ENCODE measurements at regions not wholly inside any gene's neighbourhood (a gene's known extent, or its start where the extent isn't known, plus 50 kb on each side); places are given as distances from the start of the nearest gene placed in this dataset.

- H3K4me1 ChIP-seq = peaks cover 0 to 9% (median 0%) of the 10 kb centered on the region in 4 donors
- WGBS = 28% methylated on average over 5 of the region's 5 CpGs
- peak overlapping the region in 2 of 4 donors; percentile 5 to 10 for H3K4me3 ChIP-seq
- H3K27me3 ChIP-seq = no peaks in the 10 kb centered on the region
- intact Hi-C loops (cut with DNase I) = no loop called here
- H3K36me3 ChIP-seq = no peaks in the 10 kb centered on the region
- TF ChIP-seq CTCF (IDR thresholded peaks at IDR 0.05) = no peak
- TF ChIP-seq EP300 (IDR thresholded peaks at IDR 0.05) = no peak
- TF ChIP-seq POLR2A (IDR thresholded peaks at IDR 0.05; ENCODE audit: low read depth) = no peak
- TF ChIP-seq POLR2AphosphoS5 (IDR thresholded peaks at IDR 0.05) = no peak
- DNase-seq (ENCODE audit: extremely low spot score) = no peak
- no peaks in the 10 kb centered on the region for H3K9me3 ChIP-seq
- H3K27ac ChIP-seq (replicated peaks in 1 of 4) = peak overlapping the region in 2 of 4 donors; percentile 0 to 43
Observed at GRCh38 chr5:5784101-5784500, 361.6 kb downstream of the ICE1 start.

GRCh38 chr5:5783021-5783420, 360.5 kb downstream of the ICE1 start:
- intact Hi-C loops (cut with DNase I) = no loop called here
- WGBS = 77% methylated on average over 2 of the region's 2 CpGs
- Histone ChIP-seq H3K4me3 (no peak overlapping the region), H3K27ac (replicated peaks in 1 of 4) (no peak overlapping the region), H3K4me1 (peaks cover 0 to 9% (median 0%) of the 10 kb centered on the region in 4 donors), H3K36me3 (no peaks in the 10 kb centered on the region), H3K9me3 (no peaks in the 10 kb centered on the region), H3K27me3 (no peaks in the 10 kb centered on the region)
- no peak for DNase-seq (ENCODE audit: extremely low spot score)
- TF ChIP-seq POLR2AphosphoS5 (IDR thresholded peaks at IDR 0.05) (no peak), CTCF (IDR thresholded peaks at IDR 0.05) (no peak), EP300 (IDR thresholded peaks at IDR 0.05) (no peak), POLR2A (IDR thresholded peaks at IDR 0.05; ENCODE audit: low read depth) (no peak)

- H3K4me1 ChIP-seq = peaks cover 0 to 9% (median 0%) of the 10 kb centered on the region in 4 donors
- intact Hi-C loops (cut with DNase I) = no loop called here
- H3K27me3 ChIP-seq = no peaks in the 10 kb centered on the region
- H3K9me3 ChIP-seq = no peaks in the 10 kb centered on the region
- TF ChIP-seq POLR2A (IDR thresholded peaks at IDR 0.05; ENCODE audit: low read depth) (no peak), POLR2AphosphoS5 (IDR thresholded peaks at IDR 0.05) (no peak), CTCF (IDR thresholded peaks at IDR 0.05) (no peak), EP300 (IDR thresholded peaks at IDR 0.05) (no peak)
- no peaks in the 10 kb centered on the region for H3K36me3 ChIP-seq
- no peak for DNase-seq (ENCODE audit: extremely low spot score)
- 98% methylated on average over 4 of the region's 4 CpGs for WGBS
- H3K27ac ChIP-seq (replicated peaks in 1 of 4) = no peak overlapping the region
- H3K4me3 ChIP-seq = no peak overlapping the region
Observed at GRCh38 chr5:5782402-5782801, 359.9 kb downstream of the ICE1 start.

GRCh38 chr5:5781335-5781734, 358.9 kb downstream of the ICE1 start:
- Histone ChIP-seq H3K27ac (replicated peaks in 1 of 4) (no peak overlapping the region), H3K36me3 (no peaks in the 10 kb centered on the region), H3K4me1 (peaks cover 0 to 9% (median 0%) of the 10 kb centered on the region in 4 donors), H3K9me3 (no peaks in the 10 kb centered on the region), H3K27me3 (no peaks in the 10 kb centered on the region), H3K4me3 (no peak overlapping the region)
- WGBS = 97% methylated on average over 3 of the region's 3 CpGs
- TF ChIP-seq POLR2AphosphoS5 (IDR thresholded peaks at IDR 0.05) = no peak
- no peak for TF ChIP-seq EP300 (IDR thresholded peaks at IDR 0.05)
- no peak for TF ChIP-seq POLR2A (IDR thresholded peaks at IDR 0.05; ENCODE audit: low read depth)
- no peak for TF ChIP-seq CTCF (IDR thresholded peaks at IDR 0.05)
- no peak for DNase-seq (ENCODE audit: extremely low spot score)
- intact Hi-C loops (cut with DNase I) = no loop called here

GRCh38 chr5:5780253-5780652, 357.8 kb downstream of the ICE1 start:
- 74% methylated on average over 3 of the region's 3 CpGs for WGBS
- no peaks in the 10 kb centered on the region for H3K9me3 ChIP-seq
- intact Hi-C loops (cut with DNase I) = no loop called here
- peaks cover 0 to 9% (median 0%) of the 10 kb centered on the region in 4 donors for H3K4me1 ChIP-seq
- H3K27me3 ChIP-seq = no peaks in the 10 kb centered on the region
- TF ChIP-seq CTCF (IDR thresholded peaks at IDR 0.05) (no peak), POLR2AphosphoS5 (IDR thresholded peaks at IDR 0.05) (no peak), POLR2A (IDR thresholded peaks at IDR 0.05; ENCODE audit: low read depth) (no peak), EP300 (IDR thresholded peaks at IDR 0.05) (no peak)
- H3K4me3 ChIP-seq = no peak overlapping the region
- no peak for DNase-seq (ENCODE audit: extremely low spot score)
- H3K36me3 ChIP-seq = no peaks in the 10 kb centered on the region
- H3K27ac ChIP-seq (replicated peaks in 1 of 4) = no peak overlapping the region
